ENCODE measurements at regions not wholly inside any gene's neighbourhood (a gene's known extent, or its start where the extent isn't known, plus 50 kb on each side); places are given as distances from the start of the nearest gene placed in this dataset.

DNA sequence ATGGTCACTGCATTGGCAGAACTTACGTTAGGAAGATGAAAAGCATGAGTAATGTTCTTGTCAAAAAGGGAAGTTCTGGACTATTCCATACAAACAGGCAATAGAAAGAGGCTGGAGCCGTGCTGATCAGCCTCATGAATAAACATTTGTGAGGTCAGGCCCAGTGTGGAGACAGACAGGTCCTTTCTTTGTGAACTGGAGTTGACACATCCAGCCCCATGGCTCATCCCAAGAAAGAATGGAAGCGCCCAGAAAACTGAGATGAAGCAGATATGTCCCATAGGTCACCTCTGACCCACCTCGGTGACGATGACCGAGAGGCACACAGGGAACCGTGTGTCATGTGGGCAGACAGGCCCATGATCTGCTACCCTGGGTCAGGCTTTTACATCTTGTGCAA is 276.0 kb upstream of the SGK1 start:
- intact Hi-C loops (cut with DNase I; ENCODE audit: low total_unique reads), result no loop called here
- Histone ChIP-seq H3K36me3 (ENCODE audit: low read depth, missing control alignments) (no peaks in the 10 kb centered on the region), H3K9me3 (no peaks in the 10 kb centered on the region), H3K27me3 (no peaks in the 10 kb centered on the region), H3K27ac (no peak overlapping the region), H3K4me1 (no peaks in the 10 kb centered on the region), H3K4me3 (no peak overlapping the region)
- WGBS, 2 donors, result 82 to 85% methylated on average over 7 of the region's 7 CpGs
- DNase-seq, result no peak
- no peak for TF ChIP-seq POLR2A (IDR thresholded peaks at IDR 0.05)
- TF ChIP-seq, protein P1, sequence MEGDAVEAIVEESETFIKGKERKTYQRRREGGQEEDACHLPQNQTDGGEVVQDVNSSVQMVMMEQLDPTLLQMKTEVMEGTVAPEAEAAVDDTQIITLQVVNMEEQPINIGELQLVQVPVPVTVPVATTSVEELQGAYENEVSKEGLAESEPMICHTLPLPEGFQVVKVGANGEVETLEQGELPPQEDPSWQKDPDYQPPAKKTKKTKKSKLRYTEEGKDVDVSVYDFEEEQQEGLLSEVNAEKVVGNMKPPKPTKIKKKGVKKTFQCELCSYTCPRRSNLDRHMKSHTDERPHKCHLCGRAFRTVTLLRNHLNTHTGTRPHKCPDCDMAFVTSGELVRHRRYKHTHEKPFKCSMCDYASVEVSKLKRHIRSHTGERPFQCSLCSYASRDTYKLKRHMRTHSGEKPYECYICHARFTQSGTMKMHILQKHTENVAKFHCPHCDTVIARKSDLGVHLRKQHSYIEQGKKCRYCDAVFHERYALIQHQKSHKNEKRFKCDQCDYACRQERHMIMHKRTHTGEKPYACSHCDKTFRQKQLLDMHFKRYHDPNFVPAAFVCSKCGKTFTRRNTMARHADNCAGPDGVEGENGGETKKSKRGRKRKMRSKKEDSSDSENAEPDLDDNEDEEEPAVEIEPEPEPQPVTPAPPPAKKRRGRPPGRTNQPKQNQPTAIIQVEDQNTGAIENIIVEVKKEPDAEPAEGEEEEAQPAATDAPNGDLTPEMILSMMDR (IDR thresholded peaks at IDR 0.05), result no peak

DNA sequence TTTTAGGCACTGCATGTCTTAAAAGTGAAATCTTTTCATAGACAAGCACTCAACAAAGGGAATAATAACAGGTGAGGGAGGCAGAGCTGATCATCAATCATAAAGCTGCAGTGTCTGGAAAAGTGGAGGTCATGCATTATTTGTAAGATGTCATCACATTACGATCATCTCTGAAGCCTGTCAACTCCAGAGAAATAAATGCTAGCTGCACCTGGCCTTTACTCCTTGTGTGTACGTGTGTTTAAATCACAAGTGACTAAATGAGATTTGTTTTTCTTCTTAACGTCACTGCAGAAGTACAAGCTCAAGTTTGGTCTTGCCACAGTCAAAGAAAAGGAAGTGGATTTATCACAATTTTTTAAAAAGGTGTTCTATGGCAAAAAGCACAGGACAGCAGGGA is 275.5 kb upstream of the SGK1 start:
- DNase-seq, result no peak
- TF ChIP-seq POLR2A (IDR thresholded peaks at IDR 0.05), result no peak
- TF ChIP-seq, protein P1 (IDR thresholded peaks at IDR 0.05), result no peak
- no peaks in the 10 kb centered on the region for H3K4me1 ChIP-seq
- no peak overlapping the region for H3K4me3 ChIP-seq
- H3K9me3 ChIP-seq, result no peaks in the 10 kb centered on the region
- 85 to 92% methylated on average over 3 of the region's 3 CpGs for WGBS, 2 donors
- H3K27ac ChIP-seq, result no peak overlapping the region
- intact Hi-C loops (cut with DNase I; ENCODE audit: low total_unique reads), result no loop called here
- no peaks in the 10 kb centered on the region for H3K27me3 ChIP-seq
- H3K36me3 ChIP-seq (ENCODE audit: low read depth, missing control alignments), result no peaks in the 10 kb centered on the region

DNA sequence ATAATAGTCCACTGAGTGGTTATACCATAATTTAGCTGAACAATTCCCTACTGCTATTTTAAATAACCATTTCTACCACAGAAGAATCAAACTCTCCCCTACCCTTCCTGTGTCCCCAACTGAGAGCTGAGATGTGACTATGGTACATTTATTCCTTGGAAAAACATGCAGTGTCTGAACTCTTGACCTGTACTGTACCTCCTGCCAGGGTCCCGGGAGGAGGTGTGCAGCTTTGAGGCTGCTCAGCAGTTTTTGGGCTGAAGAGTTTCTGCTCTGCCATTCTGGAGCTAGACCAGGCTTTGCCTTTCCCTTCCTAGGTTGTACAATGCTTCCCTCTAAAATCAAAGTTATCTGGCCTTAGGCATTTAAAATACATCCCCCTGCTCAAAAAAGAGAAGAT is 275.1 kb upstream of the SGK1 start:
- WGBS, 2 donors, result 33 to 47% methylated on average over 1 of the region's 1 CpG
- TF ChIP-seq, protein P1 (IDR thresholded peaks at IDR 0.05), result no peak
- no peak for TF ChIP-seq POLR2A (IDR thresholded peaks at IDR 0.05)

DNA sequence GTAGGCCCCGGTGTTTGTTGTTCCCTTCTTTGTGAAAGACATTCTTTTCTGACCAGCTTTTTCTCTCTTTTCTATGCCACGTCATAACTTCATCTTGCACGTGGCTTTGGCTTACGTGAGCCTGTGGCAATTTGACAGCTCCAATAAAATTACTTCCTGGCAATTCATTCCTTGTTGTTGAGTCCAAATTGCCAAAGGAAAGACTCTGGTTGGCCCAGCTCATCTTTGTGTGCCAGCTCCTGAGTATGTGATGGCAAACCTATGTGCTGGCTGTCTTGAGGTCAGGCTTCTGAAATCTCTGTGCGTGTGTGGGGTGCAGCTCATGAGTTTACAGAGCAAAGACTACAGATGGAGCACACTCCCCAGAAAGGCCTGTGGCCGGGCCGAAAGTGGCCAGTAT is 272.5 kb upstream of the SGK1 start:
- TF ChIP-seq, protein P1 (IDR thresholded peaks at IDR 0.05), result no peak
- TF ChIP-seq POLR2A (IDR thresholded peaks at IDR 0.05), result no peak
- Histone ChIP-seq H3K4me3 (no peak overlapping the region), H3K4me1 (no peaks in the 10 kb centered on the region), H3K9me3 (no peaks in the 10 kb centered on the region), H3K27me3 (no peaks in the 10 kb centered on the region), H3K27ac (no peak overlapping the region), H3K36me3 (ENCODE audit: low read depth, missing control alignments) (no peaks in the 10 kb centered on the region)
- DNase-seq, result no peak
- 94 to 95% methylated on average over 7 of the region's 7 CpGs for WGBS, 2 donors
- intact Hi-C loops (cut with DNase I; ENCODE audit: low total_unique reads), result no loop called here

More for the DNA sequence above, 275.1 kb upstream of the SGK1 start:
- no peak overlapping the region for H3K27ac ChIP-seq
- no peaks in the 10 kb centered on the region for H3K4me1 ChIP-seq
- no peak overlapping the region for H3K4me3 ChIP-seq
- intact Hi-C loops (cut with DNase I; ENCODE audit: low total_unique reads), result no loop called here
- H3K36me3 ChIP-seq (ENCODE audit: low read depth, missing control alignments), result no peaks in the 10 kb centered on the region
- no peaks in the 10 kb centered on the region for H3K27me3 ChIP-seq
- DNase-seq, result no peak
- no peaks in the 10 kb centered on the region for H3K9me3 ChIP-seq

DNA sequence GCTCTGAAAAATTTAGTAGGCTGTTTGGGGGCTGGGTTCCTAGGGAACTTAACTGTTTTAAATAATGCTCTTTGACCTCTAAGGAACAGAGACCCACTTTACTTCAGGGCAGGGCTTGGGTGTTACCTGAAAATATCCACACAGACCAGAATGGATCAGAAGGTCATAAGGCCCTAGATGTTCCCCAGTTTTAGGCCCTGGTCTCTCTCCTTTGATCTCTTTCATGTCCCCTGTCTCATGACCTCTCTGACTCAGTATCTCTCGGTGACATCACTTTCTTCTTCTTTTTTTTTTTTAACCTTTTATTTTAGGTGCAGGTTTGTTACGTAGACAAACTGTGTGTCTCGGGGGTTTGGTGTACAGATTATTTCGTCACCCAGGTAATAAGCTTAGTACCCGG is 272.1 kb upstream of the SGK1 start:
- no peaks in the 10 kb centered on the region for H3K27me3 ChIP-seq
- H3K36me3 ChIP-seq (ENCODE audit: low read depth, missing control alignments), result no peaks in the 10 kb centered on the region
- no peak overlapping the region for H3K4me3 ChIP-seq
- TF ChIP-seq POLR2A (IDR thresholded peaks at IDR 0.05), result no peak
- TF ChIP-seq, protein P1 (IDR thresholded peaks at IDR 0.05), result no peak
- H3K9me3 ChIP-seq, result no peaks in the 10 kb centered on the region
- H3K27ac ChIP-seq, result no peak overlapping the region
- DNase-seq, result no peak
- WGBS, 2 donors, result 89 to 97% methylated on average over 5 of the region's 5 CpGs
- no peaks in the 10 kb centered on the region for H3K4me1 ChIP-seq
- intact Hi-C loops (cut with DNase I; ENCODE audit: low total_unique reads), result no loop called here
